ENCODE measurements at regions not wholly inside any gene's neighbourhood (a gene's known extent, or its start where the extent isn't known, plus 50 kb on each side); places are given as distances from the start of the nearest gene placed in this dataset.
"Not testable (repeated sequence)": the region's sequence is repeated elsewhere in the genome, so short reads cannot be mapped to it uniquely, and the experiment has no call there.

- intact Hi-C loops (cut with DNase I; ENCODE audit: low total_unique reads): no loop called here
- Histone ChIP-seq H3K4me1 (no peaks in the 10 kb centered on the region), H3K36me3 (no peaks in the 10 kb centered on the region), H3K9me3 (no peaks in the 10 kb centered on the region), H3K27ac (peak overlapping the region in 1 of 2 donors; percentile 21), H3K4me3 (no peak overlapping the region), H3K27me3 (no peaks in the 10 kb centered on the region)
- DNase-seq: no peak
- TF ChIP-seq POLR2A (IDR thresholded peaks at IDR 0.05): no peak
- TF ChIP-seq CTCF (IDR thresholded peaks at IDR 0.05): no peak
Measured at GRCh38 chr14:55781046-55781445, 201.0 kb downstream of the KTN1 start.

DNA sequence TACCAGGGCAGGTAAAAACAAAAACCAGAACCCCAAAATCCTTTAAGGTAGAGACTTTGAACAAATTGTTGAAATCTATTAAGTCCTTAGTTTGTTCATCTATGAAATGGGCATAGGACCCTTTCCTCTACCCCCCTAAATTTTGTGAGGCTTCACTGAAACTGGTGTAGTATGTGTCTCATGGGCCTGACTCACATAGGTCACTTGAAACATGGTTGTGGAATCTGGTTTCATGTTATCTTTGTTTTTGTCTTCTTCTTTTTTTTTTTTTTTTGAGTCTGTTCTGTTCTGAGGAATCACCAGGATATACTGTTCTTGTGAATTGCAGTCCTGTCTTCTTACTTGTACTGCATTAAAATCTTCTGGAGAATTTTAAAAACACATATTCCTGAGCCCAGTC, 202.2 kb downstream of the KTN1 start:
- no peaks in the 10 kb centered on the region for H3K4me1 ChIP-seq
- no peak overlapping the region for H3K4me3 ChIP-seq
- intact Hi-C loops (cut with DNase I; ENCODE audit: low total_unique reads): no loop called here
- TF ChIP-seq POLR2A (IDR thresholded peaks at IDR 0.05): no peak
- no peaks in the 10 kb centered on the region for H3K27me3 ChIP-seq
- no peaks in the 10 kb centered on the region for H3K9me3 ChIP-seq
- DNase-seq: no peak
- no peak overlapping the region for H3K27ac ChIP-seq
- no peaks in the 10 kb centered on the region for H3K36me3 ChIP-seq

DNA sequence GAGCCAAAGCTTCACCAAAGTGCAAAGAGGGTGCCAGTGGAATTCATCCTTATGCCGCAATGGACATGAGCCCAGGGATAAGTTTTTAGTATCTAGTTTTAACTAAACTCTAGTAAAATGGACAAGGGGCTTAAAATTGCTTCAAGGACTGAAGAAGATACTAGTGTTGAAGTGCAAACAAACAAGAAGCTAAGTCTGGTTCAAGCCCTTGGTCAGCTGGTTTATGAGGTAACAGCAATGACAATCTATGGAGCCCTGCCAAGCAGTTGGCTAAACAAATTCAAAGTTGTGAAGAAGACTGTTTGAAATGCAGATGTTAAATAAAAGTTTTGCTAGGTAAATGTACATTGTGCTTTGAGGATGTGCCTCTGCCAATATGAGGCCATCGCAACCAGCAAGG, 209.4 kb downstream of the KTN1 start:
- intact Hi-C loops (cut with DNase I; ENCODE audit: low total_unique reads): no loop called here
- Histone ChIP-seq H3K4me1 (no peaks in the 10 kb centered on the region), H3K4me3 (no peak overlapping the region), H3K36me3 (no peaks in the 10 kb centered on the region), H3K9me3 (no peaks in the 10 kb centered on the region), H3K27ac (no peak overlapping the region), H3K27me3 (no peaks in the 10 kb centered on the region)
- TF ChIP-seq POLR2A (IDR thresholded peaks at IDR 0.05) (no peak), CTCF (IDR thresholded peaks at IDR 0.05) (no peak)
- no peak for DNase-seq

- TF ChIP-seq CTCF (IDR thresholded peaks at IDR 0.05): no peak
- no peak for TF ChIP-seq POLR2A (IDR thresholded peaks at IDR 0.05)
- Histone ChIP-seq H3K27me3 (no peaks in the 10 kb centered on the region), H3K4me3 (no peak overlapping the region), H3K9me3 (no peaks in the 10 kb centered on the region), H3K27ac (no peak overlapping the region), H3K4me1 (no peaks in the 10 kb centered on the region), H3K36me3 (no peaks in the 10 kb centered on the region)
- intact Hi-C loops (cut with DNase I; ENCODE audit: low total_unique reads): no loop called here
- no peak for DNase-seq
Measured at GRCh38 chr14:55794655-55795595, 214.9 kb downstream of the KTN1 start.

- intact Hi-C loops (cut with DNase I; ENCODE audit: low total_unique reads); H3K27ac ChIP-seq; DNase-seq; H3K9me3 ChIP-seq; H3K4me3 ChIP-seq; H3K36me3 ChIP-seq; H3K4me1 ChIP-seq; H3K27me3 ChIP-seq: not testable (repeated sequence)
Measured at GRCh38 chr14:55796513-55796912, 216.5 kb downstream of the KTN1 start.

- Histone ChIP-seq H3K27ac (no peak overlapping the region), H3K4me1 (no peaks in the 10 kb centered on the region), H3K9me3 (no peaks in the 10 kb centered on the region), H3K27me3 (no peaks in the 10 kb centered on the region), H3K36me3 (no peaks in the 10 kb centered on the region), H3K4me3 (no peak overlapping the region)
- intact Hi-C loops (cut with DNase I; ENCODE audit: low total_unique reads): no loop called here
- DNase-seq: no peak
- TF ChIP-seq CTCF (IDR thresholded peaks at IDR 0.05) (no peak), POLR2A (IDR thresholded peaks at IDR 0.05) (no peak)
Measured at GRCh38 chr14:55798406-55798805, 218.4 kb downstream of the KTN1 start.

All from uterus (tissue), 3 donors.